GM21528 (cell line): ENCODE measurements at regions not wholly inside any gene's neighbourhood (a gene's known extent, or its start where the extent isn't known, plus 50 kb on each side); places are given as distances from the start of the nearest gene placed in this dataset.
"Not testable (repeated sequence)": the region's sequence is repeated elsewhere in the genome, so short reads cannot be mapped to it uniquely, and the experiment has no call there.

Experiments used
- ATAC-seq: cut with Tn5 transposase; IDR thresholded peaks from one replicate; pipeline ENCODE4 v1.9.1; 2021; ENCODE audit warnings: mild to moderate bottlenecking, moderate library complexity; ENCODE audit not compliant: unreplicated experiment, low FRiP score

- no peak for ATAC-seq
Measured at GRCh38 chr7:84746353-84746752, 440.5 kb downstream of the SEMA3D start.

DNA sequence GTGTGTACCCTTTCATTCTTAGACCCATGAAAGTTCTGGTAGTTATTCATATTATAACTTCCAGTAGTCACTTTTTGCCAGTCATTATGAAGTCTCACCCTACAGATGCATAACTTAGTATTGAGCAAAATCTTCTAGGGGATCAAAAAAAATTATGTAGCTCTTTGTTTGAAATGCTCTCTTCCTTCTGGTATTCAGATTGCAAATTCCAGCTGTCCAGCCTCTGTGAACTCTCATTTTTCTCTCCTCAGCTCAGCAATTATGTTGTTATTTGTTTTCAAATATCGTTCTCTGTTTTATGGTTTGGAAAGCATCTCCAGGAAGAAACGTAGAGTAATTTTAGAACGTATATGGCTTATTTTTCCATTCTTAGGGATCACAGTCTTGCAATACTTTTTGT lies 442.5 kb downstream of the SEMA3D start:
- ATAC-seq: no peak

DNA sequence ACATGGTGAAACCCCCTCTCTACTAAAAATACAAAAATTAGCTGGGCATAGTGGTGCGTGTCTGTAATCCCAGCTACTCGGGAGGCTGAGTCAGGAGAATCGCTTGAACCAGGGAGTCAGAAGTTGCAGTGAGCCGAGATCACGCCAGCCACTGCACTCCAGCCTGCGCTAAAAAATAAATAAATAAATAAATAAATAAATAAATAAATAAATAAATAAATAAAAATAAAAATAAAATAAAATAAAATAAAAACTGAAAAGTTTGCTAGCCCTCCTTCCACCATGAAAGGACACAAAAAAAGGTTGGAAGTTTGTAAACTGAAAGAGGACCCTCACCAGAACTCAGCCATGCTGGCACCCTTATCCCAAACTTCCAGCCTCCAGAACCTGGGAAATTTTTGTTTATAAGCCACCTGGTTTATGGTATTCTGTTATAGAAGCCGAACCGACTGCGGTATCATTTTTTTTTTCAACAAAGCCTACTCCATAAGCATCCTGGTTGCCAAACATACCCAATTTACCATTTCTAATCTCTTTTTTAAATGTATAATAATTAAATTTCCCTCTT lies 448.2 kb downstream of the SEMA3D start:
- no peak for ATAC-seq

DNA sequence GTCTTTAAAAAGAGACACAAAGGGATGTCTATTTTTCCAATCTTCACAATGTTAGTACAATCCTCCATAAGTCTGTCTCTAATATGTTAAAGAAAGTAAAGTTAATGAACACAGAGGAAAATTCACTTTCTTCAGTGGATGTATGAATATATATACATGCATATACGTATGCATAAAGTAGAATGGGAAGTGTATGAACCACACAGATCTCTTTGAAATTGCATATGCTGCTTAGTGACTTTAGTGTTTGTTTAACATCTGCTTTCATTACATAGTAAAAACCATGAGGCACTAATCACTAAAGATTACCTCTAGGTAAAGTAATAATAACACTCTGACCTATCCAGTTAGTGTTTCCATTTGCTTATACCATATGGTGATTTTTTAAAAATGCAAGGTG lies 451.2 kb downstream of the SEMA3D start:
- no peak for ATAC-seq

DNA sequence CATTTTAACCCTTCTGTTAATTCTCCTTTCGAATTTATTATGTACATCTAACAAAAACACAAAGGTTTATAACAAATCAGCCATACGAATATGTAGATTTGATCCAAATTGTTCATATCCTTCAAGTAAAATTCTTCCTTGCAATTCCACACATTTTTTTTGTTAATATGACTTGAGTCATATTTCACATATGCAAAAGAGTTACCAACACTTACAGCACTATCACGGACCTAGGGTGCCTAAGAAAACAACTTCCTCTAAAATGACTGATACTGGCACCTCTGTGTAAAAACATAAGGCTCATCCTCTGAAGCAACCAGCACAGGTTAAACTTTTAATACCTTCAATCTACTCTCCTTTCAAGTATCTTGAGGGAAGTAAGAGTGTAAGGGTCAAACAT lies 451.8 kb downstream of the SEMA3D start:
- ATAC-seq: no peak

DNA sequence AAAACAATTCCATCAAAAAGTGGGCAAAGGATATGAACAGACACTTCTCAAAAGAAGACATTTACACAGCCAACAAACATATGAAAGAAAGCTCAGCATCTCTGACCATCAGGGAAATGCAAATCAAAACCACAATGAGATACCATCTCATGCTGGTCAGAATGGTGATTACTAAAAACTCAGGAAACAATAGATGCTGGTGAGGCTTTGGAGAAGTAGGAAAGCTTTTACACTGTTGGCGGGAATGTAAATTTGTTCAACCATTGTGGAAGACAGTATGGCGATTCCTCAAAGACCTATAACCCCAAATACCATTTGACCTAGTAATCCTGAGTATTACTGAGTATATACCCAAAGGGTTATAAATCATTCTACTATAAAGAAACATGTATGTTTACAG lies 452.9 kb downstream of the SEMA3D start:
- not testable (repeated sequence) for ATAC-seq

DNA sequence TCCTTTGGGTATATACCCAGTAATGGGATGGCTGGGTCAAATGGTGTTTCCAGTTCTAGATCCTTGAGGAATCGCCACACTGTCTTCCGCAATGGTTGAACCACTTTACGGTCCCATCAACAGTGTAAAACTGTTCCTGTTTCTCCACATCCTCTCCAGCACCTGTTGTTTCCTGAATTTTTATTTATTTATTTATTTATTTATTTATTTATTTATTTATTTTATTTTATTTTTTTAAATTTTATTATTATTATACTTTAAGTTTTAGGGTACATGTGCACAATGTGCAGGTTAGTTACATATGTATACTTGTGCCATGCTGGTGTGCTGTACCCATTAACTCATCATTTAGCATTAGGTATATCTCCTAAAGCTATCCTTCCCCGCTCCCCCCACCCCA lies 456.0 kb downstream of the SEMA3D start:
- not testable (repeated sequence) for ATAC-seq

DNA sequence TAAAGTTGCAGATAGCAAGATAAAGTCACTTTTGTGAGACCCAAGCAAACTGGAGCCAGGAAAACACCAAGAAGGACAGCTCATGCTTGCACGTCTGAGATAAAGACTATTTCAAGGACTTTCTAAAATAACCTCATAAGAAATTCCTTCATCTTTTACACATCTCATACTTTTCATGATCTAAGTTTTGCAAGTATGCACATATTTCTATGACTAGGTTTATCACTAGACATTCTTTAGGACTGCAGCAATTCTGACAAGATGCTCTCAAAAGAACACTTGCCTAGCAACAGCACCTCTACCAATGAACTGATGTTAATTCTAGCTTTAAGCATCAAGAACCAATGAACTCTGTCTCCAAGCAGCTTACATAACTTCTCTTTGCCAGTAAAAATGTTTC lies 457.6 kb downstream of the SEMA3D start:
- no peak for ATAC-seq

DNA sequence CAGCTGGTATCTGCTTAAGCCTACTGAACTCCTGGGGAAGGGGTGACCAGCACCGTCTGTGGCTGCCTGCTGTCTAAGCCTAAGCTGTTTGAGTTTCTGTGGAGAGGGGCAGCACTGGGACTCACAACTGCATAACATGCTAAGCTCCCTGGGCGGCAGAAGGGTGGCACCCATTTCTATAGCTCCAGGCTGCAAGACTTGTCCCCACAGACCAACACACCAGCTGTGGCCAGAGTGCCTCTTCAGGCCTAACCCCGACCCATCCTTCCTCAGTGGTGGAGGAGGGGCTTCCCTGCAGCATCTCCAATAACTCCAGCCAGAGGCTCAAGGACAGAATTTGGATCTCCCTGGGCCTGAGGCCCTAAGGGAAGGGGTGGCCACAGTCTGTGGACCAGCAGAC lies 464.1 kb downstream of the SEMA3D start:
- ATAC-seq: no peak

GRCh38 chr7:84722086-84722485 lies 464.8 kb downstream of the SEMA3D start:
- no peak for ATAC-seq

DNA sequence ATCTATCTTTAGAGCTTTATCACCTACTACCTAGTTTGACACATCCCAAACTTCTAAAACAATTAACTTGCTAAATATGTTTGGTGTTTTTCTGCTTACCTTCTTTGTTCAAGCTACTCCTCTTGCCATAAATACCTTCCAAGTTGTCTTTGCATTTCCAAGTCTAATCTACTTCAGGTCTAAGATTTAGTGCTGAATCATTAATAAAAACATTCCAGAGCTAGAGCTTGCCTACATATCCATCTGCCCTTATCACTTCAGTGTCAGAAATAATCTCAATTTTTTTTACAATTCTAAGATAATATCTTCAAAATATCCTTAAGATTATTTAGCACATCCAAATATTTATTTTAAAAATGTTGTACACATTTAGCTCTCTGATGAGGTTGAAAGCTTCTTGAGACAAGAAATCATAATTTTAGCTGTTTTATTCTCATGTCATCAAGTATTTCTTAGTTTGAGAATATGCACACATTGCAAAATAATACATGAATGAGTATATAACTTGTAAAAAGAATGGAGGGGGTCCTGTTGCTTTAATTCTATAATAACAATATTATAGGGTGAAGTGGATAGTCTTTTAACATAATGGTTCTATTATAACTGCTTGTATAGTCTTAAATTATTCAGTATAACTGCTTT lies 466.3 kb downstream of the SEMA3D start:
- no peak for ATAC-seq

- no peak for ATAC-seq
Measured at GRCh38 chr7:84714765-84715164, 472.1 kb downstream of the SEMA3D start.

DNA sequence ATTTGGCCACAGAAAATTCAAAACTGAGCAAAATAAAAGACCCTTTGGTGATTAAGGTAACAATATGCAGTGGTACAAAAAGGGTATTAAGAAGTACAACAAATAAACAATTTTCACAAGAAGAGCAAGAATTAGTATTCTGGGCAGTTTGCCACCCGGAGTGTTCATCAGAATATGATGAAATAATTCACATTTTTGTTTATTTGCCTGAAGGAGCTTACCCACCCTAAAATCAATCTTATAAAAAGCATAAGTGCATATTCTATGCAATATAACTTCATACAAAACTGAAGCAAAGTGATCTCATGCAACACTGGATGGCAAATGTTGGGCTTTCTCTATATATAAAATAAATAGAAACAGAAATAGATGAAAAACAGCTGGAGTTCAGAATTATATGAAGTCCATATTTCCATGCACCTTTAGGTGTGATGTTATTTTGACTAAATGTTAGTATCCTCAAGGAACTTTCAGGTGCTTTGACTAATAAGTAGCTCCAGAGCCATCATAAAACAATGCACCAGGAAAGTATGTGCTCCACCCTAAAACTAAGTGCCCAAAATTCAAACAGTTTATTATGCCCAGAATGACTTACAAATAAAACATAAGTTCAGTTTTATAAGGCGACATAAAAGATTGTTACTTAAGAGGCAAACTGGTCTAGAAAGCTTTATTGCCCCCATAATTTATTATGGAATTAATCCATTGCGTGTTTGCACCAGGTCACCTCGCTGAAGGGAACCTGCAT lies 474.3 kb downstream of the SEMA3D start:
- no peak for ATAC-seq

- not testable (repeated sequence) for ATAC-seq
Measured at GRCh38 chr7:84710538-84710937, 476.3 kb downstream of the SEMA3D start.

DNA sequence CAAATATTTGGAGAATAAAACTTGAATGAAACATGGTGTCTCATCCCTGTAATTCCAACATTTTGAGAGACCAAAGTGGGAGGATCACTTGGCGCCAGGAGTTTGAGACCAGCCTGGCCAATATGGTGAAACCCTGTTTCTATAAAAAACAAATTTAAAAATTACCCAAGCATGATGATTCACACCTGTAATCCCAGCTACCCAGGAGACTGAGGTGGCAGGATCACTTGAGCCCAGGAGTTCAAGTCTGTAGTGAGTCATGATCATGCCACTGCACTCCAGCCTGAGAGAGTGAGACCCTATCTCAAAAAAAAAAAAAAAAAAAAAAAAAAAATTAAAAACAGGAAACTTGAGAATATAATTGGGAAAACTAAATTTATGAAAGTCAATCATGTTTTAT lies 481.1 kb downstream of the SEMA3D start:
- ATAC-seq: no peak

DNA sequence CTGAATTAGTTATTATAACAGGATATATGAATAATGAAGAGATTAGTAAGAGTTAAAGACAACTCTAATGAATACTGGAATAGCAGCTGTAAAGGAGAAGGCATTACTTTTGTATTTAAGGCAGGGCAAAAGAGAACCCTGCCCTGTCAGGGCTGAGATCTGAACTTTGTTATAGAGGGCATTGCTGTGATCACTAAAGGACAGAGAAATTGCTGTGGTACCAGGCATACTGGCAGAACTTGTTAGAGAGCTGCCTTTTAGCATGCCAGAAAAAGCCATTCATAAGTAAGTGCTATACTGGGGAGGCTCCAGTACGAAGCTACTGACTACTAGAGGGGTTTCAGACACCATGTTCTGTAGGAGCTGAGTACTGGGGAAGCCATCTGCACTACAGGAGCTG lies 481.8 kb downstream of the SEMA3D start:
- ATAC-seq: no peak

GRCh38 chr7:84704380-84704779 lies 482.5 kb downstream of the SEMA3D start:
- ATAC-seq: no peak

GRCh38 chr7:84701524-84702306 lies 485.1 kb downstream of the SEMA3D start:
- ATAC-seq: no peak

GRCh38 chr7:84700563-84701370 lies 486.1 kb downstream of the SEMA3D start:
- no peak for ATAC-seq

- ATAC-seq: no peak
Measured at GRCh38 chr7:84697506-84697905, 489.4 kb downstream of the SEMA3D start.
